Astrocyte (in vitro differentiated cells and primary cell): ENCODE measurements at regions not wholly inside any gene's neighbourhood (a gene's known extent, or its start where the extent isn't known, plus 50 kb on each side); places are given as distances from the start of the nearest gene placed in this dataset.
A peak's percentile ranks its signal among the peaks of the same experiment; 100 is the strongest.

Source experiments
- DNase-seq: peaks from one replicate; pipeline ENCODE4 v3.0.0-alpha.2; 2010; ENCODE audit warnings: low read depth
- FAIRE-seq: peaks from 2 replicates; lab custom pipeline; 2011; peaks lifted over from hg19 to GRCh38; lab: Jason Lieb, UNC
- H2AFZ ChIP-seq: 2 replicates; pipeline ENCODE4 v1.6.0; 2012; ENCODE audit warnings: low read depth, low read length, inconsistent platforms
- H3K27ac ChIP-seq: 2 replicates; pipeline ENCODE4 v1.5.1; 2011; ENCODE audit warnings: low read depth, low read length, inconsistent platforms
- H3K27me3 ChIP-seq: 2 replicates; pipeline ENCODE4 v1.6.0; 2011; ENCODE audit warnings: low read length, inconsistent platforms; ENCODE audit not compliant: insufficient read depth
- H3K36me3 ChIP-seq: 2 replicates; pipeline ENCODE4 v1.5.1; 2011; ENCODE audit warnings: low read length, inconsistent platforms; ENCODE audit not compliant: insufficient read depth
- H3K4me1 ChIP-seq: 2 replicates; pipeline ENCODE4 v1.5.1; 2011; ENCODE audit warnings: low read length, inconsistent platforms; ENCODE audit not compliant: insufficient read depth
- H3K4me2 ChIP-seq: 2 replicates; pipeline ENCODE4 v1.6.0; 2012; ENCODE audit warnings: low read length, inconsistent platforms
- H3K4me3 ChIP-seq: 2 replicates; pipeline ENCODE4 v1.5.1; 2011; ENCODE audit warnings: low read depth, mild to moderate bottlenecking, low read length, inconsistent platforms; ENCODE audit not compliant: insufficient read depth
- H3K79me2 ChIP-seq: 2 replicates; pipeline ENCODE4 v1.6.0; 2012; ENCODE audit warnings: mild to moderate bottlenecking, low read length, inconsistent platforms; ENCODE audit not compliant: insufficient read depth
- H3K9ac ChIP-seq: 2 replicates; pipeline ENCODE4 v1.6.0; 2012; ENCODE audit warnings: mild to moderate bottlenecking, low read length, inconsistent platforms
- H3K9me3 ChIP-seq: 2 replicates; pipeline ENCODE4 v1.5.1; 2012; ENCODE audit warnings: low read depth, mild to moderate bottlenecking, low read length, inconsistent platforms; ENCODE audit not compliant: insufficient read depth
- H4K20me1 ChIP-seq: 2 replicates; pipeline ENCODE4 v1.6.0; 2012; ENCODE audit warnings: low read length, inconsistent platforms; ENCODE audit not compliant: insufficient read depth
- H3K27ac Mint-ChIP-seq: one replicate; pipeline ENCODE4 v1.8.0; 2021; ENCODE audit warnings: mild to moderate bottlenecking, mixed read lengths; ENCODE audit not compliant: unreplicated experiment
- H3K27me3 Mint-ChIP-seq: one replicate; pipeline ENCODE4 v1.8.0; 2021; ENCODE audit warnings: low read depth, mixed read lengths; ENCODE audit not compliant: unreplicated experiment
- H3K36me3 Mint-ChIP-seq: one replicate; pipeline ENCODE4 v1.8.0; 2021; ENCODE audit warnings: low read depth, mixed read lengths; ENCODE audit not compliant: unreplicated experiment
- H3K4me1 Mint-ChIP-seq: one replicate; pipeline ENCODE4 v1.8.0; 2021; ENCODE audit warnings: low read depth, mixed read lengths; ENCODE audit not compliant: unreplicated experiment
- H3K4me3 Mint-ChIP-seq: one replicate; pipeline ENCODE4 v1.8.0; 2021; ENCODE audit warnings: mild to moderate bottlenecking, moderate library complexity, mixed read lengths; ENCODE audit not compliant: unreplicated experiment
- H3K9me3 Mint-ChIP-seq: one replicate; pipeline ENCODE4 v1.8.0; 2021; ENCODE audit warnings: mild to moderate bottlenecking, mixed read lengths; ENCODE audit not compliant: unreplicated experiment
- CTCF ChIP-seq: IDR thresholded peaks from 2 replicates; pipeline ENCODE4 v1.5.1; 2011; ENCODE audit warnings: low read depth, mild to moderate bottlenecking, inconsistent platforms, low read length, moderate library complexity; ENCODE audit not compliant: insufficient read depth
- EZH2 ChIP-seq: IDR thresholded peaks from 2 replicates; pipeline ENCODE4 v1.6.1; 2012; ENCODE audit warnings: mild to moderate bottlenecking, low read length, inconsistent platforms; ENCODE audit not compliant: insufficient read depth

GRCh38 chr3:159497361-159497760 lies 491.3 kb upstream of the IL12A start:
- no peaks in the 10 kb centered on the region for H3K9me3 Mint-ChIP-seq
- FAIRE-seq (no peak), DNase-seq (no peak)
- H3K4me1 ChIP-seq, result peaks cover 7% of the 10 kb centered on the region
- H3K36me3 ChIP-seq, result no peaks in the 10 kb centered on the region
- H3K36me3 Mint-ChIP-seq, result no peaks in the 10 kb centered on the region
- no peak overlapping the region for H3K4me3 Mint-ChIP-seq
- H3K27ac ChIP-seq, result no peak overlapping the region
- no peak overlapping the region for H3K4me2 ChIP-seq
- H3K27me3 ChIP-seq, result no peaks in the 10 kb centered on the region
- no peaks in the 10 kb centered on the region for H3K79me2 ChIP-seq
- no peak overlapping the region for H2AFZ ChIP-seq
- H3K27ac Mint-ChIP-seq, result no peak overlapping the region
- no peak overlapping the region for H3K9ac ChIP-seq
- no peaks in the 10 kb centered on the region for H3K9me3 ChIP-seq
- no peaks in the 10 kb centered on the region for H4K20me1 ChIP-seq
- no peak for TF ChIP-seq CTCF
- no peak for TF ChIP-seq EZH2
- H3K4me1 Mint-ChIP-seq, result peaks cover 10% of the 10 kb centered on the region
- no peak overlapping the region for H3K4me3 ChIP-seq
- no peaks in the 10 kb centered on the region for H3K27me3 Mint-ChIP-seq

- H3K9me3 Mint-ChIP-seq, result no peaks in the 10 kb centered on the region
- H3K27ac Mint-ChIP-seq, result no peak overlapping the region
- peak overlapping the region; percentile 51 for H3K4me2 ChIP-seq
- no peak overlapping the region for H3K4me3 Mint-ChIP-seq
- H3K9ac ChIP-seq, result no peak overlapping the region
- no peak overlapping the region for H3K4me3 ChIP-seq
- H3K36me3 Mint-ChIP-seq, result no peaks in the 10 kb centered on the region
- no peaks in the 10 kb centered on the region for H4K20me1 ChIP-seq
- H3K4me1 ChIP-seq, result peaks cover 7% of the 10 kb centered on the region
- no peak for TF ChIP-seq CTCF
- TF ChIP-seq EZH2, result no peak
- FAIRE-seq (no peak), DNase-seq (peak; percentile 48)
- no peaks in the 10 kb centered on the region for H3K27me3 ChIP-seq
- H3K4me1 Mint-ChIP-seq, result peaks cover 10% of the 10 kb centered on the region
- H2AFZ ChIP-seq, result no peak overlapping the region
- no peaks in the 10 kb centered on the region for H3K27me3 Mint-ChIP-seq
- no peaks in the 10 kb centered on the region for H3K36me3 ChIP-seq
- H3K79me2 ChIP-seq, result no peaks in the 10 kb centered on the region
- H3K9me3 ChIP-seq, result no peaks in the 10 kb centered on the region
- H3K27ac ChIP-seq, result no peak overlapping the region
Observed at GRCh38 chr3:159499031-159499793, 489.4 kb upstream of the IL12A start.

- no peak overlapping the region for H3K4me3 Mint-ChIP-seq
- H3K27ac ChIP-seq, result no peak overlapping the region
- FAIRE-seq (no peak), DNase-seq (no peak)
- no peaks in the 10 kb centered on the region for H3K9me3 ChIP-seq
- H3K79me2 ChIP-seq, result no peaks in the 10 kb centered on the region
- H3K27me3 ChIP-seq, result peaks cover 2% of the 10 kb centered on the region
- H3K36me3 ChIP-seq, result no peaks in the 10 kb centered on the region
- no peaks in the 10 kb centered on the region for H3K9me3 Mint-ChIP-seq
- H3K36me3 Mint-ChIP-seq, result no peaks in the 10 kb centered on the region
- H4K20me1 ChIP-seq, result no peaks in the 10 kb centered on the region
- TF ChIP-seq CTCF (no peak), EZH2 (no peak)
- no peaks in the 10 kb centered on the region for H3K27me3 Mint-ChIP-seq
- no peak overlapping the region for H3K9ac ChIP-seq
- H3K4me1 ChIP-seq, result peaks cover 7% of the 10 kb centered on the region
- H3K4me2 ChIP-seq, result no peak overlapping the region
- H2AFZ ChIP-seq, result no peak overlapping the region
- no peak overlapping the region for H3K27ac Mint-ChIP-seq
- H3K4me3 ChIP-seq, result no peak overlapping the region
- peaks cover 10% of the 10 kb centered on the region for H3K4me1 Mint-ChIP-seq
Observed at GRCh38 chr3:159501029-159501428, 487.6 kb upstream of the IL12A start.
